ENCODE measurements at regions not wholly inside any gene's neighbourhood (a gene's known extent, or its start where the extent isn't known, plus 50 kb on each side); places are given as distances from the start of the nearest gene placed in this dataset.
"Not testable (repeated sequence)": the region's sequence is repeated elsewhere in the genome, so short reads cannot be mapped to it uniquely, and the experiment has no call there.

DNA sequence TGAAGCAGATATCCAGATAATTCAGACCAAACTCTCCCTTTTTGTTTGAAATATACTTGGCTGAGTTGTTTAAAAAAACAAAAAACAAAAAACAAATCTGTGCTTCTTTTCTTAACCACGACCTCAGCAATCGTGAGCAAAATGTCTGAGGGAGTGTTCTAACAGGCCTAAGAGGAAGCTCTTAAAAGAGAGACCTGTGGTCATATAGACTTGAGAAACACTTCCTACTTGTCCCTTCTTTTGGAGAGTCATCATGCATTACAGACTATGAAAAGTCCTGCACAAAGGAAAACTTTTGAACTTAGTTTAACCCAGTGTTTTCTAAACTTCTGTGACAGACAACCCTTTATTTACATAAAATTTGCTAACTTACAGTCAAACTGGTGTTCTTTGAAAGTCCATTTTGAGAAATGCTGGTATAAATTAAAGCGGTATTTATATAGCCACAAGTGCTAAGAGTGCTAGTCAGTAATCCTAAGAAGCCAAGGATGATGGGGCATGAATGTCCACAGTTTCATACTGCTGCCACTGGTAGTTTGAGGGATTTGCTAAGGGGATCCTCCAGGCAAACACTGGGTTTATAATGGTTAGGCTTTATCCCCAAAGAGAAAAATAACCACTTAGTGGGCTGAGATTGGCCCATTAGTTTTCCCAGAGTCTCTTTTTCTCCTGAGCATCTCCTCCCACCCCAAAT, 199.8 kb downstream of the LRRC70 start:
- H3K9me1 ChIP-seq (ENCODE audit: control insufficient read depth, insufficient read depth, low read length), result no peaks in the 10 kb centered on the region
- H3K9me3 ChIP-seq (replicated peaks; ENCODE audit: control insufficient read depth, insufficient read depth, low read depth, low read length), result no peaks in the 10 kb centered on the region
- ATAC-seq, result peak; percentile 45
- no peak overlapping the region for H3K27ac ChIP-seq (ENCODE audit: extremely low read depth, low read depth, low read length)
- H3K27me3 ChIP-seq (ENCODE audit: control insufficient read depth in 2 of 2, insufficient read depth in 2 of 2, low read length in 2 of 2), result 0 out of 5 replicates have a peak, but pooled peaks cover 2 to 4% of the 10 kb centered on the region in 2 experiments
- H3K36me3 ChIP-seq (ENCODE audit: control insufficient read depth, insufficient read depth, low read length), result no peaks in the 10 kb centered on the region
- H3K4me2 ChIP-seq (ENCODE audit: insufficient read depth, low read length), result no peak overlapping the region
- in situ Hi-C loops (cut with MboI), result loop anchor here (10.0 to 25.0 kb wide), 2 partner anchors 324 to 591 kb away; no protein-coding TSS in a partner anchor
- H3K9ac ChIP-seq (ENCODE audit: insufficient read depth in 1 of 2, low read depth in 2 of 2, low read length in 2 of 2), result no peak overlapping the region
- WGBS (ENCODE audit: insufficient coverage, low coverage, missing lambda C conversion rate), result 21% methylated on average over 3 of the region's 3 CpGs
- ChIA-PET POLR2A (interaction anchor here (0.7 kb wide), 1 partner anchor 1683 kb away, joined by 4 read pairs; no protein-coding TSS in a partner anchor), CTCF (ENCODE audit: low intra/inter-chr PET ratio) (interaction anchor here (0.6 to 1.6 kb wide), 3 partner anchors 316 to 962 kb away, joined by 4 to 7 read pairs (median 4); no protein-coding TSS in a partner anchor)
- no TSS peak for BruUV-seq (replicated peaks)
- H3K4me3 ChIP-seq, result no peak overlapping the region
- intact Hi-C loops (cut with micrococcal nuclease), result loop anchor here (1.0 to 10.0 kb wide), 3 partner anchors 318 to 564 kb away; no protein-coding TSS in a partner anchor
- TF ChIP-seq ARID1B (IDR thresholded peaks at IDR 0.05) (no peak), RFX7 (CRISPR knock-in tag; IDR thresholded peaks at IDR 0.05) (no peak), MCM3 (IDR thresholded peaks at IDR 0.05) (no peak), SREBF2 (CRISPR knock-in tag; IDR thresholded peaks at IDR 0.05) (no peak), PHTF2 (CRISPR knock-in tag; IDR thresholded peaks at IDR 0.05) (no peak), ZNF707 (CRISPR knock-in tag; conservative IDR thresholded peaks at IDR 0.05) (no peak), DIDO1 (tag; IDR thresholded peaks at IDR 0.05; ENCODE audit: low read depth) (no peak), CBX3 (IDR thresholded peaks at IDR 0.05; ENCODE audit: borderline replicate concordance in 1 of 2, low read length in 2 of 2) (no peak), SREBF1 (IDR thresholded peaks at IDR 0.05; ENCODE audit: borderline replicate concordance, low read depth, low read length) (no peak), ZBTB1 (CRISPR knock-in tag; IDR thresholded peaks at IDR 0.05; ENCODE audit: borderline replicate concordance, low read depth) (no peak)
- TF ChIP-seq, protein P1, sequence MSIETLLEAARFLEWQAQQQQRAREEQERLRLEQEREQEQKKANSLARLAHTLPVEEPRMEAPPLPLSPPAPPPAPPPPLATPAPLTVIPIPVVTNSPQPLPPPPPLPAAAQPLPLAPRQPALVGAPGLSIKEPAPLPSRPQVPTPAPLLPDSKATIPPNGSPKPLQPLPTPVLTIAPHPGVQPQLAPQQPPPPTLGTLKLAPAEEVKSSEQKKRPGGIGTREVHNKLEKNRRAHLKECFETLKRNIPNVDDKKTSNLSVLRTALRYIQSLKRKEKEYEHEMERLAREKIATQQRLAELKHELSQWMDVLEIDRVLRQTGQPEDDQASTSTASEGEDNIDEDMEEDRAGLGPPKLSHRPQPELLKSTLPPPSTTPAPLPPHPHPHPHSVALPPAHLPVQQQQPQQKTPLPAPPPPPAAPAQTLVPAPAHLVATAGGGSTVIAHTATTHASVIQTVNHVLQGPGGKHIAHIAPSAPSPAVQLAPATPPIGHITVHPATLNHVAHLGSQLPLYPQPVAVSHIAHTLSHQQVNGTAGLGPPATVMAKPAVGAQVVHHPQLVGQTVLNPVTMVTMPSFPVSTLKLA (conservative IDR thresholded peaks at IDR 0.05), result no peak
- DNase-seq (ENCODE audit: extremely low read depth in 1 of 4, low spot score in 3 of 4), result no peak
- peaks cover 0 to 3% of the 10 kb centered on the region in 2 experiments; a peak in 2 of 5 replicates for H3K4me1 ChIP-seq (replicated peaks in 1 of 2; ENCODE audit: control insufficient read depth in 2 of 2, insufficient read depth in 2 of 2, low read length in 2 of 2)
- FAIRE-seq, result no peak
- H4K20me1 ChIP-seq (replicated peaks; ENCODE audit: control insufficient read depth, insufficient read depth, low read length), result no peaks in the 10 kb centered on the region
- peak overlapping the region; percentile 0; the same call in 1 of the 2 replicates for H2AFZ ChIP-seq (ENCODE audit: low read depth, low read length)
- no peaks in the 10 kb centered on the region for H3K79me2 ChIP-seq (ENCODE audit: control insufficient read depth, insufficient read depth, low read length)

DNA sequence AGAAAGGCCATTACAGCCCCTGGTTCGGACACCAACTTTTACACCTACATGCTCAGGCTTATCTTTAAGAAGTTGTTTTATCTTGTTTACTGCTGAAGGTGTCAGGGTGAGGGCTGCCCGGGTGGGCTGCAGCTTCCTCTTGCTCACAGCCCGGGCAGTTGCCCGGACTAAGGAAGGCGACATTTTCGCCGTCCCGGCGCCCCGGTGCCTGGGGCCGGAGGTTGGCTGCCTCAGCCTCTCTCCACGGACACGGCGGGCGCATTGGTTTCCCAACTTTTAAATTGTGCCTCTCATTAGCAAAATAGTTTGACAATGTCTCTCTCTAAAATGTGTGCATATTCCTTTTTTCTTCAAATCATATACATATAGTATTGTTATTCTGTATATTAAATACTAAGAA, 198.5 kb downstream of the LRRC70 start:
- H3K27ac ChIP-seq (ENCODE audit: extremely low read depth, low read depth, low read length); H4K20me1 ChIP-seq (replicated peaks; ENCODE audit: control insufficient read depth, insufficient read depth, low read length); H3K9ac ChIP-seq (ENCODE audit: insufficient read depth in 1 of 2, low read depth in 2 of 2, low read length in 2 of 2); H3K36me3 ChIP-seq (ENCODE audit: control insufficient read depth, insufficient read depth, low read length); H3K9me1 ChIP-seq (ENCODE audit: control insufficient read depth, insufficient read depth, low read length); H3K79me2 ChIP-seq (ENCODE audit: control insufficient read depth, insufficient read depth, low read length); H3K4me3 ChIP-seq; H3K4me1 ChIP-seq (replicated peaks in 1 of 2; ENCODE audit: control insufficient read depth in 2 of 2, insufficient read depth in 2 of 2, low read length in 2 of 2); H3K9me3 ChIP-seq (replicated peaks; ENCODE audit: control insufficient read depth, insufficient read depth, low read depth, low read length); FAIRE-seq; H3K27me3 ChIP-seq (ENCODE audit: control insufficient read depth in 2 of 2, insufficient read depth in 2 of 2, low read length in 2 of 2); ATAC-seq; BruUV-seq (replicated peaks); DNase-seq (ENCODE audit: extremely low read depth in 1 of 4, low spot score in 3 of 4); H3K4me2 ChIP-seq (ENCODE audit: insufficient read depth, low read length); CTCF ChIA-PET (ENCODE audit: low intra/inter-chr PET ratio); POLR2A ChIA-PET: not testable (repeated sequence)
- H2AFZ ChIP-seq (ENCODE audit: low read depth, low read length), result peak overlapping the region; percentile 52; the same call in 1 of the 2 replicates
- in situ Hi-C loops (cut with MboI), result loop anchor here (10.0 to 25.0 kb wide), 2 partner anchors 322 to 590 kb away; no protein-coding TSS in a partner anchor
- WGBS (ENCODE audit: insufficient coverage, low coverage, missing lambda C conversion rate), result 12% methylated on average over 14 of the region's 15 CpGs
- intact Hi-C loops (cut with micrococcal nuclease), result loop anchor here (5.0 to 10.0 kb wide), 2 partner anchors 335 to 562 kb away; no protein-coding TSS in a partner anchor

All from K562 (cell line).